OCI-LY1 (cell line): ENCODE measurements at regions not wholly inside any gene's neighbourhood (a gene's known extent, or its start where the extent isn't known, plus 50 kb on each side); places are given as distances from the start of the nearest gene placed in this dataset.
"Not testable (repeated sequence)": the region's sequence is repeated elsewhere in the genome, so short reads cannot be mapped to it uniquely, and the experiment has no call there.

Experiments
- H2AFZ ChIP-seq: fragments of 200-600 bp; sonication (generic), shearing (Covaris generic); 2 replicates; pipeline ENCODE4 v1.6.0; 2014; ENCODE audit warnings: antibody characterized with exemption, mild to moderate bottlenecking, low read length
- H3F3A ChIP-seq: fragments of 200-600 bp; sonication (generic), shearing (Covaris generic); 2 replicates; pipeline ENCODE4 v1.6.0; 2014; ENCODE audit warnings: mild to moderate bottlenecking, antibody characterized with exemption, low read length, moderate library complexity; ENCODE audit not compliant: insufficient read depth
- H3K27ac ChIP-seq: fragments of 200-600 bp; sonication (generic); 2 replicates; pipeline ENCODE4 v1.5.1; 2014; ENCODE audit warnings: low read length, mixed run types, mild to moderate bottlenecking, low read depth; ENCODE audit not compliant: poor library complexity, severe bottlenecking
- H3K27me3 ChIP-seq: fragments of 200-600 bp; sonication (generic); 2 replicates; pipeline ENCODE4 v1.6.0; 2014; ENCODE audit warnings: antibody characterized with exemption, mild to moderate bottlenecking, low read length, moderate library complexity; ENCODE audit not compliant: insufficient read depth
- H3K36me3 ChIP-seq: fragments of 200-600 bp; sonication (generic); 2 replicates; pipeline ENCODE4 v1.6.1; 2014; ENCODE audit warnings: mild to moderate bottlenecking, antibody characterized with exemption, low read length, moderate library complexity, mixed read lengths; ENCODE audit not compliant: insufficient read depth
- H3K4me1 ChIP-seq: fragments of 200-600 bp; sonication (generic); 2 replicates; pipeline ENCODE4 v1.5.1; 2014; ENCODE audit warnings: mild to moderate bottlenecking, low read length, moderate library complexity; ENCODE audit not compliant: insufficient read depth, severe bottlenecking
- H3K4me2 ChIP-seq: fragments of 200-600 bp; sonication (generic), shearing (Covaris generic); 2 replicates; pipeline ENCODE4 v1.6.1; 2014; ENCODE audit warnings: low read length
- H3K4me3 ChIP-seq: fragments of 200-600 bp; sonication (generic); 2 replicates; pipeline ENCODE4 v1.5.1; 2014; ENCODE audit warnings: low read length, low read depth, mild to moderate bottlenecking, mixed read lengths; ENCODE audit not compliant: poor library complexity, severe bottlenecking
- H3K79me2 ChIP-seq: fragments of 200-600 bp; shearing (Covaris generic); 2 replicates; pipeline ENCODE4 v1.6.1; 2016; ENCODE audit warnings: mixed run types, low read length, mixed read lengths; ENCODE audit not compliant: insufficient read depth
- H3K9ac ChIP-seq: fragments of 200-600 bp; sonication (generic), shearing (Covaris generic); 2 replicates; pipeline ENCODE4 v1.6.1; 2014; ENCODE audit warnings: mild to moderate bottlenecking, low read length, mixed read lengths
- H3K9me2 ChIP-seq: fragments of 200-600 bp; sonication (generic), shearing (Covaris generic); 2 replicates; pipeline ENCODE4 v1.6.1; 2014; ENCODE audit warnings: low read depth, mild to moderate bottlenecking, low read length, mixed read lengths
- H3K9me3 ChIP-seq: fragments of 200-600 bp; shearing (Covaris generic); 2 replicates; pipeline ENCODE4 v1.6.1; 2014; ENCODE audit warnings: low read length, mixed read lengths
- H4K20me1 ChIP-seq: fragments of 200-600 bp; sonication (generic), shearing (Covaris generic); 2 replicates; pipeline ENCODE4 v1.6.0; 2016; ENCODE audit warnings: mild to moderate bottlenecking, low read length; ENCODE audit not compliant: insufficient read depth
- CTCF ChIP-seq: fragments of 200-600 bp; sonication (generic), shearing (Covaris generic); IDR thresholded peaks from 2 replicates; pipeline ENCODE4 v1.5.1; 2017; ENCODE audit warnings: mild to moderate bottlenecking, antibody characterized with exemption, low read length, moderate library complexity, mixed read lengths
- EZH2 ChIP-seq: fragments of 200-600 bp; sonication (generic), shearing (Covaris generic); IDR thresholded peaks from 2 replicates; pipeline ENCODE4 v1.8.0; 2017; ENCODE audit warnings: borderline replicate concordance, mixed run types, mild to moderate bottlenecking, antibody characterized with exemption, low read length, moderate library complexity, mixed read lengths

- no peak for TF ChIP-seq EZH2
- TF ChIP-seq CTCF, result no peak
- no peak overlapping the region for H3K4me2 ChIP-seq
- no peak overlapping the region for H3K27ac ChIP-seq
- H3K9me2 ChIP-seq, result no peaks in the 10 kb centered on the region
- no peak overlapping the region for H2AFZ ChIP-seq
- H3F3A ChIP-seq, result no peaks in the 10 kb centered on the region
- no peaks in the 10 kb centered on the region for H3K4me1 ChIP-seq
- H3K9me3 ChIP-seq, result no peaks in the 10 kb centered on the region
- H3K36me3 ChIP-seq, result no peaks in the 10 kb centered on the region
- H3K79me2 ChIP-seq, result no peaks in the 10 kb centered on the region
- no peak overlapping the region for H3K9ac ChIP-seq
- H3K27me3 ChIP-seq, result no peaks in the 10 kb centered on the region
- no peaks in the 10 kb centered on the region for H4K20me1 ChIP-seq
- no peak overlapping the region for H3K4me3 ChIP-seq
Measured at GRCh38 chr18:71304856-71305255, 1016.0 kb downstream of the SOCS6 start.

GRCh38 chr18:71303743-71304142 is 1014.9 kb downstream of the SOCS6 start:
- H2AFZ ChIP-seq, H3K9ac ChIP-seq, H3F3A ChIP-seq, H3K4me2 ChIP-seq, H4K20me1 ChIP-seq, H3K79me2 ChIP-seq, H3K27me3 ChIP-seq, H3K4me3 ChIP-seq, H3K9me2 ChIP-seq, H3K27ac ChIP-seq, H3K4me1 ChIP-seq, H3K9me3 ChIP-seq, H3K36me3 ChIP-seq: not testable (repeated sequence)

GRCh38 chr18:71301596-71301995 is 1012.8 kb downstream of the SOCS6 start:
- Histone ChIP-seq H3K4me2 (no peak overlapping the region), H3K4me1 (no peaks in the 10 kb centered on the region), H3K9ac (no peak overlapping the region), H3F3A (no peaks in the 10 kb centered on the region), H3K9me3 (no peaks in the 10 kb centered on the region), H3K36me3 (no peaks in the 10 kb centered on the region), H3K9me2 (no peaks in the 10 kb centered on the region), H4K20me1 (no peaks in the 10 kb centered on the region), H3K27me3 (no peaks in the 10 kb centered on the region), H3K4me3 (no peak overlapping the region), H3K79me2 (no peaks in the 10 kb centered on the region), H3K27ac (no peak overlapping the region), H2AFZ (no peak overlapping the region)
- TF ChIP-seq CTCF, result no peak
- TF ChIP-seq EZH2, result no peak

- H3K27ac ChIP-seq, H4K20me1 ChIP-seq, H2AFZ ChIP-seq, H3K4me3 ChIP-seq, H3K27me3 ChIP-seq, H3K79me2 ChIP-seq, H3K9ac ChIP-seq, H3K9me3 ChIP-seq, H3K4me1 ChIP-seq, H3F3A ChIP-seq, H3K4me2 ChIP-seq, H3K36me3 ChIP-seq, H3K9me2 ChIP-seq: not testable (repeated sequence)
Measured at GRCh38 chr18:71294201-71294600, 1005.4 kb downstream of the SOCS6 start.
